A673 (cell line): ENCODE measurements at regions not wholly inside any gene's neighbourhood (a gene's known extent, or its start where the extent isn't known, plus 50 kb on each side); places are given as distances from the start of the nearest gene placed in this dataset.

Experiments used
- CTCF ChIP-seq: fragments of 300-800, 200-600 bp; sonication (generic); conservative IDR thresholded peaks from 2 replicates; pipeline ENCODE4 v1.5.1; 2017; ENCODE audit warnings: low read depth, mild to moderate bottlenecking, antibody characterized with exemption, low read length, moderate library complexity, mixed read lengths
- EZH2 ChIP-seq: fragments of 200-600 bp; sonication (generic); IDR thresholded peaks from 2 replicates; pipeline ENCODE4 v1.6.1; 2017; ENCODE audit warnings: borderline replicate concordance, low read depth, mild to moderate bottlenecking, mixed read lengths, antibody characterized with exemption, low read length; ENCODE audit not compliant: poor library complexity, severe bottlenecking

- no peak for TF ChIP-seq CTCF
- no peak for TF ChIP-seq EZH2
These were observed 1048.4 kb downstream of the TBC1D22A start for GRCh38 chr22:47810505-47811500.
